ENCODE measurements at regions not wholly inside any gene's neighbourhood (a gene's known extent, or its start where the extent isn't known, plus 50 kb on each side); places are given as distances from the start of the nearest gene placed in this dataset.

DNA sequence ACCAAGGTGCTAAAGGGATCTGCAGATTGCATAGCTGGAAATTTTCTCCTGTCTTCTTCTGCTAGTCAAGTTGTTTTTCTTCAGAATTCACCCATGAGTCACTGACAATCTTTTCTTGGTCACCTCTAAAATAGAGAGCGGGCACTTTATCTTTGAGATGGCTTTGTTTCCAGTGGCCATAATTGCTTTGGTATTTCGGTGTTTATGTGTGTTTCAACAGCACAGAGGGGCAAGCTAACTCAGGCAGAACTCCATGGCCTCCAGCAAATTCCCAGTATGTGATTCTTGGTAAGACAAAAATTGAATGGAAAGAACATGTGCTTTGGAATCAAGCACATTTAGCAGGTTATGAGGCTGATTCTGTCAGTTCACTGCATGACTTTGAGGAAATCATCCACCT lies 656.8 kb downstream of the VRK1 start:
- TF ChIP-seq, protein P1, sequence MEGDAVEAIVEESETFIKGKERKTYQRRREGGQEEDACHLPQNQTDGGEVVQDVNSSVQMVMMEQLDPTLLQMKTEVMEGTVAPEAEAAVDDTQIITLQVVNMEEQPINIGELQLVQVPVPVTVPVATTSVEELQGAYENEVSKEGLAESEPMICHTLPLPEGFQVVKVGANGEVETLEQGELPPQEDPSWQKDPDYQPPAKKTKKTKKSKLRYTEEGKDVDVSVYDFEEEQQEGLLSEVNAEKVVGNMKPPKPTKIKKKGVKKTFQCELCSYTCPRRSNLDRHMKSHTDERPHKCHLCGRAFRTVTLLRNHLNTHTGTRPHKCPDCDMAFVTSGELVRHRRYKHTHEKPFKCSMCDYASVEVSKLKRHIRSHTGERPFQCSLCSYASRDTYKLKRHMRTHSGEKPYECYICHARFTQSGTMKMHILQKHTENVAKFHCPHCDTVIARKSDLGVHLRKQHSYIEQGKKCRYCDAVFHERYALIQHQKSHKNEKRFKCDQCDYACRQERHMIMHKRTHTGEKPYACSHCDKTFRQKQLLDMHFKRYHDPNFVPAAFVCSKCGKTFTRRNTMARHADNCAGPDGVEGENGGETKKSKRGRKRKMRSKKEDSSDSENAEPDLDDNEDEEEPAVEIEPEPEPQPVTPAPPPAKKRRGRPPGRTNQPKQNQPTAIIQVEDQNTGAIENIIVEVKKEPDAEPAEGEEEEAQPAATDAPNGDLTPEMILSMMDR (IDR thresholded peaks at IDR 0.05; ENCODE audit: insufficient read depth, low read depth, low read length): no peak
- no peak for TF ChIP-seq EZH2 (IDR thresholded peaks at IDR 0.05; ENCODE audit: insufficient read depth, low read length)

Measured in astrocyte (in vitro differentiated cells and primary cell).